Sigmoid colon (tissue), 3 donors: ENCODE measurements at regions not wholly inside any gene's neighbourhood (a gene's known extent, or its start where the extent isn't known, plus 50 kb on each side); places are given as distances from the start of the nearest gene placed in this dataset.

Experiments
- CTCF ChIP-seq, 4 experiments: fragments of 450-650 bp in 3 of 4; fragments of 200-600 bp in 1 of 4; IDR thresholded peaks; one replicate each; pipeline ENCODE4 v1.5.1; 2016 to 2019; ENCODE audit warnings: antibody characterized with exemption in 4 of 4, mild to moderate bottlenecking in 3 of 4, moderate library complexity in 2 of 4
- POLR2A ChIP-seq, 2 donors: fragments of 450-650 bp; IDR thresholded peaks; one replicate each; pipeline ENCODE4 v1.6.1; 2016; ENCODE audit warnings: antibody characterized with exemption in 2 of 2, mild to moderate bottlenecking in 2 of 2, moderate library complexity in 2 of 2

GRCh38 chr10:6748981-6749635 lies 169.0 kb upstream of the PRKCQ start:
- no peak for TF ChIP-seq CTCF (IDR thresholded peaks at IDR 0.05)
- no peak for TF ChIP-seq POLR2A (IDR thresholded peaks at IDR 0.05)
